GM19463 (cell line): ENCODE measurements at regions not wholly inside any gene's neighbourhood (a gene's known extent, or its start where the extent isn't known, plus 50 kb on each side); places are given as distances from the start of the nearest gene placed in this dataset.

Experiments
- ATAC-seq: cut with Tn5 transposase; IDR thresholded peaks from one replicate; pipeline ENCODE4 v1.9.1; 2021; ENCODE audit warnings: mild to moderate bottlenecking, moderate library complexity; ENCODE audit not compliant: unreplicated experiment

GRCh38 chr12:77578466-77579220 is 252.1 kb upstream of the NAV3 start:
- no peak for ATAC-seq

- ATAC-seq = no peak
Observed at GRCh38 chr12:77577791-77578190, 252.9 kb upstream of the NAV3 start.

GRCh38 chr12:77575376-77575919 is 255.2 kb upstream of the NAV3 start:
- ATAC-seq = no peak

GRCh38 chr12:77572371-77572770 is 258.3 kb upstream of the NAV3 start:
- no peak for ATAC-seq

- no peak for ATAC-seq
Observed at GRCh38 chr12:77571768-77572167, 258.9 kb upstream of the NAV3 start.

- no peak for ATAC-seq
Observed at GRCh38 chr12:77571127-77571526, 259.6 kb upstream of the NAV3 start.

- no peak for ATAC-seq
Observed at GRCh38 chr12:77569876-77570275, 260.8 kb upstream of the NAV3 start.

GRCh38 chr12:77560714-77561113 is 270.0 kb upstream of the NAV3 start:
- no peak for ATAC-seq

- no peak for ATAC-seq
Observed at GRCh38 chr12:77559400-77560074, 271.2 kb upstream of the NAV3 start.

GRCh38 chr12:77555074-77555473 is 275.6 kb upstream of the NAV3 start:
- ATAC-seq = no peak

GRCh38 chr12:77553976-77554619 is 276.6 kb upstream of the NAV3 start:
- ATAC-seq = peak; percentile 98

- ATAC-seq = no peak
Observed at GRCh38 chr12:77549383-77550128, 281.1 kb upstream of the NAV3 start.

- ATAC-seq = no peak
Observed at GRCh38 chr12:77548797-77549196, 281.9 kb upstream of the NAV3 start.

GRCh38 chr12:77540097-77540496 is 290.6 kb upstream of the NAV3 start:
- no peak for ATAC-seq

GRCh38 chr12:77537663-77538062 is 293.0 kb upstream of the NAV3 start:
- ATAC-seq = no peak

- ATAC-seq = no peak
Observed at GRCh38 chr12:77535734-77536133, 295.0 kb upstream of the NAV3 start.

- no peak for ATAC-seq
Observed at GRCh38 chr12:77531912-77532311, 298.8 kb upstream of the NAV3 start.

GRCh38 chr12:77522247-77522646 is 308.4 kb upstream of the NAV3 start:
- ATAC-seq = no peak

GRCh38 chr12:77521508-77522115 is 309.1 kb upstream of the NAV3 start:
- ATAC-seq = no peak

- ATAC-seq = no peak
Observed at GRCh38 chr12:77514511-77514910, 316.2 kb upstream of the NAV3 start.

- ATAC-seq = no peak
Observed at GRCh38 chr12:77510985-77511384, 319.7 kb upstream of the NAV3 start.
